AG09319 (cell line): ENCODE measurements at regions not wholly inside any gene's neighbourhood (a gene's known extent, or its start where the extent isn't known, plus 50 kb on each side); places are given as distances from the start of the nearest gene placed in this dataset.

Experiments
- DNase-seq: peaks from one replicate; pipeline ENCODE4 v3.0.0-alpha.2; 2010; ENCODE audit warnings: low read depth; ENCODE audit errors: extremely low read depth
- CTCF ChIP-seq: IDR thresholded peaks from 2 replicates; pipeline ENCODE4 v1.5.1; 2011; ENCODE audit warnings: low read depth, mild to moderate bottlenecking, inconsistent platforms, low read length, moderate library complexity

DNA sequence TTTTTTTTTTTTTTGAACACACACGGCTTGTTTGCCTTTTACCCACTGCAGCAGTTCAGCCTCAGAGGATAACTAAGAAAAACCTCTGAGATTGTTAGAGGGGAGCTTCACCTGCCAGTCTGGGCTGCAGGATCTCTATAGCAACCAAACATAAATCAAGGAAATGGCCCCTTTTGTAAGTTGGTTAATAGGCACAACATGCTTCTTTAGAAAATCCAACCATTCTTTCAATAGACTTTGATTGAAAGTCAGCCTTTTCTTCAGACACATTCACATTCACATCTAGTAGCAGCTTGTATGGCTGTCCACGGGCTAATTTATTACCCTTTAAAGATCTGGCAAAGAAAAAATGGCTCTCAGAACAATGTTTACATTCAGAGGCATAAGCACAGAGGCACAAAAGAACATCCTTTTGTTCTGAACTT lies 136.6 kb upstream of the RARB start:
- TF ChIP-seq CTCF = no peak
- no peak for DNase-seq

DNA sequence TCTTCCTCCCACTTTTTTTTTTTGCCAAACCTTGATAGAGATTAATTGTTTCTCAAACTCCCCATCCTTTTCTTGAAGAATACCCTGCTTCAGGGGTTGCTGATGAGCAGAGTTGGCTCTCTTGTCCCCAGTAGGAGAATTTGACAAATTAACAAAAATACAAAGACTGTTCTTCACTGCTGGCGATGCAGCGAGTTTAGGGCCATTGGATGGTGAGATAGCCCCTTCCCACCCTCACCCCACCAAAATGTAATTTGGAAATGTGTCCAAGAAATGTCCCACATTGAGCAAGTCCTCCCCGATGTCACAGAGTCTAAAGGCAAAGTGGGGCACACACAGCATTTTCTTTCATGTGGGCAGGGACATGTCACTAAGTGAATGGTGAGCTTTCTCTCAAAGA lies 136.0 kb upstream of the RARB start:
- no peak for DNase-seq

GRCh38 chr3:25292595-25292994 lies 135.5 kb upstream of the RARB start:
- DNase-seq = no peak
- TF ChIP-seq CTCF = no peak

More for the DNA sequence above, 136.0 kb upstream of the RARB start:
- no peak for TF ChIP-seq CTCF

GRCh38 chr3:25293736-25294135 lies 134.3 kb upstream of the RARB start:
- TF ChIP-seq CTCF = no peak
- DNase-seq = no peak

DNA sequence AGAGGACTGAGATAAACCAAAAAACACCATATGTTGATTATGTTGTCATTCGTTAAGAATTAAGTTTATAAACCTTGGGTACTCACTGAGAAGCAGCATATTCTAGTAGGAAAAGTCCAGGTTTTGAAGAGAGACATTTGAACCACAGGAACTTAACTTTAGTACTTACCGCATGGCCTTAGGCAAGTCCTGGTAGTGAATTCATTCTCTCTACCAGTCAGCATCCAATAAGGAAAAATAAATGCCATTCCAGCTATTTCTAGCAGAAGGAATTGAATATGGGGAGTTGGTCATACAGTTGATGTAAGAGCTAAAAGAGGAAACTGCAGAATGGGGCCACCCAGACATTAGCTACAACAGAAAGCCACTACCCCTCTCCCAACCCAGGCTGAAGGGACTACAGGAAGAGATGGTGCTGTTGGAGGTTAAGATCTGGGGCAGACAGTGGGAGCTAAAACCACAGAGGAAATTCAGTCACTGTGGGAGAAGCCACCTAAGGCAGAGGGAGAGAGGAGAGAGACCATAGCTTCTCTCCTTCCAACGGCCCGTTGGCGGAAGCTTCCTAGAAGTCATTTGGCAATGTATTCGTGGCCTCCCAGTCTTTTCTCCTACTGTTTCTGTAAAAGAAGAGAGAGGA lies 133.8 kb upstream of the RARB start:
- DNase-seq = no peak
- no peak for TF ChIP-seq CTCF

GRCh38 chr3:25297667-25298585 lies 130.1 kb upstream of the RARB start:
- TF ChIP-seq CTCF = no peak
- DNase-seq = peak; percentile 14

DNA sequence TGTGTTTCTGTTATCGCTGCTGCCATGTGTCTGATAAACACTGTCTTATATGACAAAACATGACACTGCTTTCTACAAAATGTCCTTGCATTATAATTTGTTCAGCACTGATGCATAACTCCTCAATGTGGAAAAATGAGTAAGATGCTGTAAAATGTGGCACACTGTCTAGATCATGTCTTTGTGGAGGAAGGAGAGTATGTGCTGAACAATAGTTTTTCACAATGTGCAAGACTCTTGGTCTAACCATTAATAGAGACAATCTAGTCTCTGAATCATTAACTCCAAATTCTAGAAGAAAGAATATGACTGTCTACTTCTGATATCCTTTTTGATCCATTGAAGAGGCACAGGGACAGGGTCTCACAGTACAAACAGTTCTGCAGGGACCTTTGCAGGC lies 127.9 kb upstream of the RARB start:
- no peak for TF ChIP-seq CTCF
- no peak for DNase-seq
